OCI-LY3 (cell line): ENCODE measurements at regions not wholly inside any gene's neighbourhood (a gene's known extent, or its start where the extent isn't known, plus 50 kb on each side); places are given as distances from the start of the nearest gene placed in this dataset.

Experiments
- CTCF ChIP-seq: fragments of 200-600, 300-600 bp; sonication (generic); IDR thresholded peaks from 2 replicates; pipeline ENCODE4 v1.5.1; 2014; ENCODE audit warnings: antibody characterized with exemption, low read length, low read depth
- EZH2phosphoT487 ChIP-seq: fragments of 200-600 bp; shearing (Covaris generic); IDR thresholded peaks from 2 replicates; pipeline ENCODE4 v1.6.1; 2018; ENCODE audit warnings: antibody characterized with exemption, mixed run types, low read depth

- TF ChIP-seq CTCF, result no peak
- no peak for TF ChIP-seq EZH2phosphoT487
Observed at GRCh38 chr6:147905711-147906110, 397.2 kb downstream of the SAMD5 start.
